ENCODE measurements at regions not wholly inside any gene's neighbourhood (a gene's known extent, or its start where the extent isn't known, plus 50 kb on each side); places are given as distances from the start of the nearest gene placed in this dataset.

DNA sequence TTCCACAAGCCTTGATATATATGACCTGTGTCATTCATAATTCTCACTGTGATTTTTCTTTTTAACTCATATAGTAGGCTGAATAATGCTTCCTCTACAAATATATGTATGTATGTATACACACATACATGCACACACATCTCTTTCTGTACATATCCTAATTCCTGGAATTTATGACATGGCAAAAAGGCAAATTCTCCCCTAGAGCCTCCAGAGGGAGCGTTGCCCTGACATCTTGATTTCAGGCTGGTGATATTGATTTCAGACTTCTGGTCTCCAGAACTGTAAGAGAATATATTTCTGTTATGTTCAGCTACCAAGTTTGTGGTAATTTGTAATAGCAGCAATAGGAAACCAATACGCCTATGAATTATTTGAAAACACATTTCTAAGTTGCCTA, 166.6 kb upstream of the GAS1 start:
- TF ChIP-seq, protein P1, sequence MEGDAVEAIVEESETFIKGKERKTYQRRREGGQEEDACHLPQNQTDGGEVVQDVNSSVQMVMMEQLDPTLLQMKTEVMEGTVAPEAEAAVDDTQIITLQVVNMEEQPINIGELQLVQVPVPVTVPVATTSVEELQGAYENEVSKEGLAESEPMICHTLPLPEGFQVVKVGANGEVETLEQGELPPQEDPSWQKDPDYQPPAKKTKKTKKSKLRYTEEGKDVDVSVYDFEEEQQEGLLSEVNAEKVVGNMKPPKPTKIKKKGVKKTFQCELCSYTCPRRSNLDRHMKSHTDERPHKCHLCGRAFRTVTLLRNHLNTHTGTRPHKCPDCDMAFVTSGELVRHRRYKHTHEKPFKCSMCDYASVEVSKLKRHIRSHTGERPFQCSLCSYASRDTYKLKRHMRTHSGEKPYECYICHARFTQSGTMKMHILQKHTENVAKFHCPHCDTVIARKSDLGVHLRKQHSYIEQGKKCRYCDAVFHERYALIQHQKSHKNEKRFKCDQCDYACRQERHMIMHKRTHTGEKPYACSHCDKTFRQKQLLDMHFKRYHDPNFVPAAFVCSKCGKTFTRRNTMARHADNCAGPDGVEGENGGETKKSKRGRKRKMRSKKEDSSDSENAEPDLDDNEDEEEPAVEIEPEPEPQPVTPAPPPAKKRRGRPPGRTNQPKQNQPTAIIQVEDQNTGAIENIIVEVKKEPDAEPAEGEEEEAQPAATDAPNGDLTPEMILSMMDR (IDR thresholded peaks at IDR 0.05; ENCODE audit: poor library complexity) = no peak
- TF ChIP-seq EZH2 (IDR thresholded peaks at IDR 0.05; ENCODE audit: borderline replicate concordance) (no peak), EZH2phosphoT487 (IDR thresholded peaks at IDR 0.05; ENCODE audit: low read depth, severe bottlenecking, unreplicated experiment) (no peak)
